Calu3 (cell line): ENCODE measurements at regions not wholly inside any gene's neighbourhood (a gene's known extent, or its start where the extent isn't known, plus 50 kb on each side); places are given as distances from the start of the nearest gene placed in this dataset.

Source experiments
- BruUV-seq: library from RNA; stranded (reverse); fragments of 400-500 nt; replicated peaks from 2 replicates; lab custom pipeline; 2021; lab: Mats Ljungman, UMichigan
- CTCF ChIA-PET: fragments of 300-600 bp; sonication (Branson Sonifier 250); formaldehyde crosslinking; loops from one replicate; lab custom pipeline; 2022; ENCODE audit warnings: antibody characterized with exemption; lab: Charles Lee
- DNase-seq: peaks from one replicate; pipeline ENCODE4 v3.0.0; 2022
- H3K27ac Mint-ChIP-seq: one replicate; pipeline ENCODE4 v1.8.0; 2022; ENCODE audit warnings: mixed read lengths; ENCODE audit not compliant: unreplicated experiment
- H3K27me3 Mint-ChIP-seq: one replicate; pipeline ENCODE4 v1.8.0; 2022; ENCODE audit warnings: mixed read lengths; ENCODE audit not compliant: unreplicated experiment
- H3K36me3 Mint-ChIP-seq: one replicate; pipeline ENCODE4 v1.8.0; 2022; ENCODE audit warnings: mild to moderate bottlenecking, moderate library complexity, mixed read lengths; ENCODE audit not compliant: insufficient read depth, unreplicated experiment
- H3K4me1 Mint-ChIP-seq: one replicate; pipeline ENCODE4 v1.8.0; 2022; ENCODE audit warnings: mild to moderate bottlenecking, low read depth, mixed read lengths; ENCODE audit not compliant: unreplicated experiment
- H3K4me3 Mint-ChIP-seq: one replicate; pipeline ENCODE4 v1.8.0; 2022; ENCODE audit warnings: mild to moderate bottlenecking, low read depth, moderate library complexity, mixed read lengths; ENCODE audit not compliant: unreplicated experiment
- H3K9me3 Mint-ChIP-seq: one replicate; pipeline ENCODE4 v1.8.0; 2022; ENCODE audit warnings: low read depth, mixed read lengths; ENCODE audit not compliant: unreplicated experiment
- CTCF ChIP-seq: fragments of 200-600 bp; IDR thresholded peaks from one replicate; pipeline ENCODE4 v1.8.0; 2022; ENCODE audit warnings: antibody characterized with exemption; ENCODE audit not compliant: unreplicated experiment
- intact Hi-C: fragments of 100-400 bp; cut with micrococcal nuclease; formaldehyde crosslinking; loops from one replicate; pipeline ENCODE4 v1.10.0; 2022; ENCODE audit not compliant: unreplicated experiment

- no peaks in the 10 kb centered on the region for H3K36me3 Mint-ChIP-seq
- no peak overlapping the region for H3K27ac Mint-ChIP-seq
- no TSS peak for BruUV-seq
- no peaks in the 10 kb centered on the region for H3K4me1 Mint-ChIP-seq
- H3K27me3 Mint-ChIP-seq, result no peaks in the 10 kb centered on the region
- DNase-seq, result no peak
- CTCF ChIA-PET, result no interaction called here
- intact Hi-C loops, result no loop called here
- H3K9me3 Mint-ChIP-seq, result no peaks in the 10 kb centered on the region
- H3K4me3 Mint-ChIP-seq, result no peak overlapping the region
- TF ChIP-seq CTCF, result no peak
These were observed 241.3 kb upstream of the ZNF804A start for GRCh38 chr2:184357033-184357432.

DNA sequence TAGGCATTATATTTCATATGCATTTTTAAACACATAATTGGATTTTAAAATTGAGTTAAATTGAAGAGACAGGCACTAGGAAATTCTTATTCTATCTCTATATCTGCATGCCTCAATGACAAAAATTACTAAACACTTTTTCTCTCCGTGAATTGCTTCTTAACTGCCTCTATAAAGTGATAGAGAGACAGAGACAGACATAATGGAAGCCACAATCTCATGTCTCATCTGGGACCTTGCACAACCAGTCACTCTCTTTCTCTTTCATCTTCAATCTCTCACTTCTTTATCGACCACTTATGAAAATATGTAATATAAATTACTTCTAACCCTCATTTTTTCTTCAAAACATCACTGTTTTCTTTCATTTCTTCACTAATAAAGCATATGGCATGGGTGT lies 238.9 kb upstream of the ZNF804A start:
- CTCF ChIA-PET, result no interaction called here
- no peak for TF ChIP-seq CTCF
- Mint-ChIP-seq H3K4me1 (no peaks in the 10 kb centered on the region), H3K9me3 (no peaks in the 10 kb centered on the region), H3K27me3 (no peaks in the 10 kb centered on the region), H3K36me3 (no peaks in the 10 kb centered on the region), H3K4me3 (no peak overlapping the region), H3K27ac (no peak overlapping the region)
- intact Hi-C loops, result no loop called here
- no peak for DNase-seq
- no TSS peak for BruUV-seq

- H3K27me3 Mint-ChIP-seq, result no peaks in the 10 kb centered on the region
- no peaks in the 10 kb centered on the region for H3K36me3 Mint-ChIP-seq
- no peaks in the 10 kb centered on the region for H3K4me1 Mint-ChIP-seq
- intact Hi-C loops, result loop anchor here (10.0 kb wide), 1 partner anchor 1118 kb away; no protein-coding TSS in a partner anchor
- DNase-seq, result no peak
- no peak overlapping the region for H3K27ac Mint-ChIP-seq
- H3K4me3 Mint-ChIP-seq, result no peak overlapping the region
- no peaks in the 10 kb centered on the region for H3K9me3 Mint-ChIP-seq
- TF ChIP-seq CTCF, result no peak
- CTCF ChIA-PET, result interaction anchor here (0.6 kb wide), 2 partner anchors 186 to 1812 kb away, joined by 4 to 10 read pairs; no protein-coding TSS in a partner anchor
- no TSS peak for BruUV-seq
These were observed 235.1 kb upstream of the ZNF804A start for GRCh38 chr2:184363213-184363612.

DNA sequence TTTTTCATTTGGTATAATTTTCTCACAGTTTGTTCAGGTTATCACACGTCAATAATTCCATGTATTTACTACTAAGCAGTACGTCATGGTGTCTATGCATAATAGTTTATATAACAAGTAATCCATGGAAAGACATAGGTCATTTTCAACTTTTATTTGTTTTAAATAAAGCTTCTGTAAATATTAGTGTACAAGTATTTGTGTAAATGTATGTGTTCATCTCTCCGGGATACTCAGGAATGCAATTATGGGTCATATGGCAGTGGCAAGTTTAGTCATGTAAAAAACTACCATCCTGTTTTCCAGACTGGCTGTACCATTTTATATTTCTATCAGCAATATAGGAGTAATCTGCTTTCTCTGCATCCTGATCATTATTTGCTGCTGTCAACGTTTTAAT lies 231.1 kb upstream of the ZNF804A start:
- no peaks in the 10 kb centered on the region for H3K27me3 Mint-ChIP-seq
- BruUV-seq, result no TSS peak
- no peaks in the 10 kb centered on the region for H3K36me3 Mint-ChIP-seq
- DNase-seq, result no peak
- CTCF ChIA-PET, result no interaction called here
- H3K27ac Mint-ChIP-seq, result no peak overlapping the region
- no peak for TF ChIP-seq CTCF
- intact Hi-C loops, result loop anchor here (10.0 kb wide), 1 partner anchor 1122 kb away; no protein-coding TSS in a partner anchor
- peaks cover 3% of the 10 kb centered on the region for H3K9me3 Mint-ChIP-seq
- H3K4me1 Mint-ChIP-seq, result peaks cover 15% of the 10 kb centered on the region
- H3K4me3 Mint-ChIP-seq, result no peak overlapping the region
